Left ventricle myocardium inferior (tissue), 1 donor: ENCODE measurements at regions not wholly inside any gene's neighbourhood (a gene's known extent, or its start where the extent isn't known, plus 50 kb on each side); places are given as distances from the start of the nearest gene placed in this dataset.

Experiments used
- DNase-seq: peaks from one replicate; pipeline ENCODE4 v3.0.0-alpha.2; 2020
- H3K27ac ChIP-seq: fragments of 200-600 bp; replicated peaks from 2 replicates; pipeline ENCODE4 v1.8.0; 2021
- H3K27me3 ChIP-seq: fragments of 200-600 bp; 2 replicates; pipeline ENCODE4 v1.8.0; 2021; ENCODE audit warnings: low read depth
- H3K36me3 ChIP-seq: fragments of 200-600 bp; 2 replicates; pipeline ENCODE4 v1.8.0; 2021
- H3K4me1 ChIP-seq: fragments of 200-600 bp; 2 replicates; pipeline ENCODE4 v1.8.0; 2021
- H3K4me3 ChIP-seq: fragments of 200-600 bp; 2 replicates; pipeline ENCODE4 v1.8.0; 2021; ENCODE audit warnings: mild to moderate bottlenecking, moderate library complexity
- H3K9me3 ChIP-seq: fragments of 200-600 bp; replicated peaks from 2 replicates; pipeline ENCODE4 v1.8.0; 2021
- CTCF ChIP-seq: fragments of 200-600 bp; IDR thresholded peaks from 2 replicates; pipeline ENCODE4 v1.8.0; 2021; ENCODE audit warnings: antibody characterized with exemption, mild to moderate bottlenecking, borderline replicate concordance
- intact Hi-C: fragments of 100-400 bp; cut with micrococcal nuclease; formaldehyde crosslinking; loops from one replicate; pipeline ENCODE4 v1.11.0; 2022
- donor health status: DM: no; HTN: yes; CAD: no; lungs with severe emphysema.

- H3K4me1 ChIP-seq, result peaks cover 41% of the 10 kb centered on the region
- no peak overlapping the region for H3K4me3 ChIP-seq
- no peaks in the 10 kb centered on the region for H3K9me3 ChIP-seq
- intact Hi-C loops, result no loop called here
- no peak for TF ChIP-seq CTCF
- H3K27ac ChIP-seq, result no peak overlapping the region
- peaks cover 11% of the 10 kb centered on the region for H3K27me3 ChIP-seq
- DNase-seq, result no peak
- H3K36me3 ChIP-seq, result no peaks in the 10 kb centered on the region
Measured at GRCh38 chr6:41448256-41448655, 97.9 kb upstream of the FOXP4 start.

- H3K4me3 ChIP-seq, result no peak overlapping the region
- peaks cover 39% of the 10 kb centered on the region for H3K4me1 ChIP-seq
- intact Hi-C loops, result no loop called here
- peak overlapping the region; percentile 90 for H3K27ac ChIP-seq
- H3K36me3 ChIP-seq, result no peaks in the 10 kb centered on the region
- TF ChIP-seq CTCF, result no peak
- no peak for DNase-seq
- peaks cover 6% of the 10 kb centered on the region for H3K27me3 ChIP-seq
- no peaks in the 10 kb centered on the region for H3K9me3 ChIP-seq
Measured at GRCh38 chr6:41449399-41450245, 96.6 kb upstream of the FOXP4 start.

GRCh38 chr6:41450581-41450980 lies 95.6 kb upstream of the FOXP4 start:
- intact Hi-C loops, result no loop called here
- Histone ChIP-seq H3K4me3 (peak overlapping the region; percentile 44), H3K9me3 (no peaks in the 10 kb centered on the region), H3K27ac (peak overlapping the region; percentile 90), H3K36me3 (no peaks in the 10 kb centered on the region), H3K4me1 (peaks cover 39% of the 10 kb centered on the region), H3K27me3 (peaks cover under 1% of the 10 kb centered on the region)
- TF ChIP-seq CTCF, result no peak
- no peak for DNase-seq

- H3K4me1 ChIP-seq, result peaks cover 39% of the 10 kb centered on the region
- H3K27ac ChIP-seq, result peak overlapping the region; percentile 90
- H3K9me3 ChIP-seq, result no peaks in the 10 kb centered on the region
- TF ChIP-seq CTCF, result no peak
- H3K27me3 ChIP-seq, result no peaks in the 10 kb centered on the region
- DNase-seq, result no peak
- H3K36me3 ChIP-seq, result no peaks in the 10 kb centered on the region
- intact Hi-C loops, result no loop called here
- peak overlapping the region; percentile 44 for H3K4me3 ChIP-seq
Measured at GRCh38 chr6:41451039-41451438, 95.1 kb upstream of the FOXP4 start.

- H3K27ac ChIP-seq, result peak overlapping the region; percentile 90
- H3K9me3 ChIP-seq, result no peaks in the 10 kb centered on the region
- no peak for TF ChIP-seq CTCF
- H3K36me3 ChIP-seq, result no peaks in the 10 kb centered on the region
- DNase-seq, result no peak
- peak overlapping the region; percentile 44 for H3K4me3 ChIP-seq
- intact Hi-C loops, result no loop called here
- H3K4me1 ChIP-seq, result peaks cover 39% of the 10 kb centered on the region
- peaks cover 4% of the 10 kb centered on the region for H3K27me3 ChIP-seq
Measured at GRCh38 chr6:41451515-41452163, 94.5 kb upstream of the FOXP4 start.
